OCI-LY3 (cell line): ENCODE measurements at regions not wholly inside any gene's neighbourhood (a gene's known extent, or its start where the extent isn't known, plus 50 kb on each side); places are given as distances from the start of the nearest gene placed in this dataset.

Source experiments
- H2AFZ ChIP-seq: fragments of 200-600, 300-600 bp; shearing (Covaris generic); 2 replicates; pipeline ENCODE4 v1.6.0; 2014; ENCODE audit warnings: antibody characterized with exemption, low read depth, low read length
- H3K27ac ChIP-seq: fragments of 200-600, 300-600 bp; sonication (generic); 2 replicates; pipeline ENCODE4 v1.5.1; 2014; ENCODE audit warnings: mild to moderate bottlenecking, low read length, moderate library complexity, mixed read lengths
- H3K27me3 ChIP-seq: fragments of 200-600, 300-600 bp; sonication (generic); 2 replicates; pipeline ENCODE4 v1.6.1; 2014; ENCODE audit warnings: low read depth, low read length, mixed read lengths
- H3K36me3 ChIP-seq: fragments of 200-600, 300-600 bp; sonication (generic); replicated peaks from 2 replicates; pipeline ENCODE3; 2014; ENCODE audit warnings: low read depth, low read length, mixed read lengths
- H3K4me1 ChIP-seq: fragments of 300-600, 200-600 bp; sonication (generic); 2 replicates; pipeline ENCODE4 v1.6.1; 2014; ENCODE audit warnings: low read length, mixed read lengths
- H3K4me2 ChIP-seq: fragments of 200-600, 300-600 bp; sonication (generic); 2 replicates; pipeline ENCODE4 v1.6.1; 2014; ENCODE audit warnings: low read length, mixed read lengths
- H3K4me3 ChIP-seq: fragments of 300-600, 200-600 bp; sonication (generic); 2 replicates; pipeline ENCODE4 v1.5.1; 2014; ENCODE audit warnings: antibody characterized with exemption, mild to moderate bottlenecking, low read length, moderate library complexity
- H3K79me2 ChIP-seq: fragments of 300-600, 200-600 bp; shearing (Covaris generic); 2 replicates; pipeline ENCODE4 v1.6.1; 2014; ENCODE audit warnings: mild to moderate bottlenecking, low read length, mixed read lengths
- H3K9ac ChIP-seq: fragments of 300-600, 200-600 bp; shearing (Covaris generic); 2 replicates; pipeline ENCODE4 v1.6.0; 2014; ENCODE audit warnings: mild to moderate bottlenecking, low read length, moderate library complexity
- H3K9me3 ChIP-seq: fragments of 200-600, 300-600 bp; shearing (Covaris generic); 2 replicates; pipeline ENCODE4 v1.6.1; 2014; ENCODE audit warnings: low read length, mixed read lengths; ENCODE audit not compliant: insufficient read depth
- H4K20me1 ChIP-seq: fragments of 200-600, 300-600 bp; sonication (generic); 2 replicates; pipeline ENCODE4 v1.6.1; 2016; ENCODE audit warnings: low read length, mixed read lengths; ENCODE audit not compliant: insufficient read depth
- EZH2phosphoT487 ChIP-seq: fragments of 200-600 bp; shearing (Covaris generic); IDR thresholded peaks from 2 replicates; pipeline ENCODE4 v1.6.1; 2018; ENCODE audit warnings: antibody characterized with exemption, mixed run types, low read depth
- TF ChIP-seq, protein P1 (sequence below): fragments of 200-600, 300-600 bp; sonication (generic); IDR thresholded peaks from 2 replicates; pipeline ENCODE4 v1.5.1; 2014; ENCODE audit warnings: antibody characterized with exemption, low read length, low read depth

DNA sequence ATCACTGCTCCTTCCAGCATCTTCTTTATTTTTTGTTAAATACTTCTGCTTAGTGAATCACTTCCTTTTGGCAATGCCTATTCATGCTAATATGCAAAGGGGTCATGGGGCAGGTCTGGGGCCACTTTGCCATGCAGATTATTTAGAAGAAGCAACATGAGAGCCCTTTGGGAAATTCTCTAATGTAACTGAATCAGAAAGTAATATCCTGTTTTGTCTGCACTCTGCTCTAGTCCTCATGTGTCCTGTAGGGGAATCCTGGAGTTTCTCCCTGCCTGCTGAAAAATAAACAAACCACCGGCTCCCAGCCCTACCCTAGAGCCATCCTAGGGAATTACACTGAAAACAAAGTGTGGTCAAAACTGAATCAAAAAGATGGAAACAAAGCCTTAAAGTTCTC, 176.5 kb upstream of the POU2AF2 start:
- Histone ChIP-seq H3K79me2 (no peaks in the 10 kb centered on the region), H2AFZ (no peak overlapping the region), H3K4me1 (no peaks in the 10 kb centered on the region), H3K4me3 (no peak overlapping the region), H3K4me2 (no peak overlapping the region), H3K9ac (no peak overlapping the region), H4K20me1 (no peaks in the 10 kb centered on the region), H3K36me3 (no peaks in the 10 kb centered on the region), H3K27me3 (no peaks in the 10 kb centered on the region), H3K9me3 (no peaks in the 10 kb centered on the region), H3K27ac (no peak overlapping the region)
- TF ChIP-seq, protein P1, sequence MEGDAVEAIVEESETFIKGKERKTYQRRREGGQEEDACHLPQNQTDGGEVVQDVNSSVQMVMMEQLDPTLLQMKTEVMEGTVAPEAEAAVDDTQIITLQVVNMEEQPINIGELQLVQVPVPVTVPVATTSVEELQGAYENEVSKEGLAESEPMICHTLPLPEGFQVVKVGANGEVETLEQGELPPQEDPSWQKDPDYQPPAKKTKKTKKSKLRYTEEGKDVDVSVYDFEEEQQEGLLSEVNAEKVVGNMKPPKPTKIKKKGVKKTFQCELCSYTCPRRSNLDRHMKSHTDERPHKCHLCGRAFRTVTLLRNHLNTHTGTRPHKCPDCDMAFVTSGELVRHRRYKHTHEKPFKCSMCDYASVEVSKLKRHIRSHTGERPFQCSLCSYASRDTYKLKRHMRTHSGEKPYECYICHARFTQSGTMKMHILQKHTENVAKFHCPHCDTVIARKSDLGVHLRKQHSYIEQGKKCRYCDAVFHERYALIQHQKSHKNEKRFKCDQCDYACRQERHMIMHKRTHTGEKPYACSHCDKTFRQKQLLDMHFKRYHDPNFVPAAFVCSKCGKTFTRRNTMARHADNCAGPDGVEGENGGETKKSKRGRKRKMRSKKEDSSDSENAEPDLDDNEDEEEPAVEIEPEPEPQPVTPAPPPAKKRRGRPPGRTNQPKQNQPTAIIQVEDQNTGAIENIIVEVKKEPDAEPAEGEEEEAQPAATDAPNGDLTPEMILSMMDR = no peak
- no peak for TF ChIP-seq EZH2phosphoT487

DNA sequence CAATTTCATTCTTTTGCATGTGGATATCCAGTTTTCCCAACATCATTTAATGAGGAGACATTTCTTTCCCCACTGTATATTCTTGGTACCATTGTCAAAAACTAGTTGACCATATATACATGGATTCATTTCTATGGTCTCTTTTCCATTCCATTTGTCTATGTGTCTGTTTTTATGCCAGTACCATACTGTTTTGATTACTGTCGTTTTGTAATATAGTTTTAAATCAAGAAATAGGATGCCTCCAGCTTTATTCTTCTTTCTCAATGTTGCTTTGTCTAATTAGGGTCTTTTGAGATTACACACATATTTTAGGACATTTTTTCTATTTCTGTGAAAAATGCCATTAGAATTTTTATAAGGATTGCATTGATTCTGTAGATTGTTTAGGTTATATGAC, 177.5 kb upstream of the POU2AF2 start:
- H3K36me3 ChIP-seq = no peaks in the 10 kb centered on the region
- H2AFZ ChIP-seq = no peak overlapping the region
- TF ChIP-seq, protein P1 = no peak
- TF ChIP-seq EZH2phosphoT487 = no peak
- no peak overlapping the region for H3K27ac ChIP-seq
- no peak overlapping the region for H3K4me2 ChIP-seq
- H3K27me3 ChIP-seq = no peaks in the 10 kb centered on the region
- H4K20me1 ChIP-seq = no peaks in the 10 kb centered on the region
- no peak overlapping the region for H3K9ac ChIP-seq
- H3K9me3 ChIP-seq = no peaks in the 10 kb centered on the region
- H3K4me1 ChIP-seq = no peaks in the 10 kb centered on the region
- no peak overlapping the region for H3K4me3 ChIP-seq
- H3K79me2 ChIP-seq = no peaks in the 10 kb centered on the region

DNA sequence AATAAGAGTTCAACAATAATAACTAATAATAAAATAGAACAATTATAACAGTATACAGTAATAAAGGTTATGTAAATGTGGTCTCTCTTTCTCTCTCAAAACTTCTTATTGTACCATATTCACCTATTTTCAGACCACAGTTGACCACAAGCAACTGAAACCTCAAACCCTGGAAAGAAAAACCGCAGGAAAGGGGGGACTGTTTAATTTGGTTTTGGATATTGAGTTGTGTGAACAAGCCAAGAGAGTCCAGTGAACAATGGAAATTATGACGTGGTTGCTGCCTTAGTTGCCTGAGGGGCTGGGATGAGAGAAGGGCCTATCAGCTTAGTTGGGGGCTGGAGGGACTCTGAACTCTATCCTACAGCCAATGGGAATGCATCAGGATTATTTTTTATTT, 178.7 kb upstream of the POU2AF2 start:
- Histone ChIP-seq H3K4me2 (no peak overlapping the region), H3K4me1 (no peaks in the 10 kb centered on the region), H3K4me3 (no peak overlapping the region), H3K27me3 (no peaks in the 10 kb centered on the region), H4K20me1 (no peaks in the 10 kb centered on the region), H3K36me3 (no peaks in the 10 kb centered on the region), H3K79me2 (no peaks in the 10 kb centered on the region), H3K27ac (no peak overlapping the region), H3K9me3 (no peaks in the 10 kb centered on the region), H3K9ac (no peak overlapping the region), H2AFZ (no peak overlapping the region)
- TF ChIP-seq, protein P1 = no peak
- no peak for TF ChIP-seq EZH2phosphoT487

DNA sequence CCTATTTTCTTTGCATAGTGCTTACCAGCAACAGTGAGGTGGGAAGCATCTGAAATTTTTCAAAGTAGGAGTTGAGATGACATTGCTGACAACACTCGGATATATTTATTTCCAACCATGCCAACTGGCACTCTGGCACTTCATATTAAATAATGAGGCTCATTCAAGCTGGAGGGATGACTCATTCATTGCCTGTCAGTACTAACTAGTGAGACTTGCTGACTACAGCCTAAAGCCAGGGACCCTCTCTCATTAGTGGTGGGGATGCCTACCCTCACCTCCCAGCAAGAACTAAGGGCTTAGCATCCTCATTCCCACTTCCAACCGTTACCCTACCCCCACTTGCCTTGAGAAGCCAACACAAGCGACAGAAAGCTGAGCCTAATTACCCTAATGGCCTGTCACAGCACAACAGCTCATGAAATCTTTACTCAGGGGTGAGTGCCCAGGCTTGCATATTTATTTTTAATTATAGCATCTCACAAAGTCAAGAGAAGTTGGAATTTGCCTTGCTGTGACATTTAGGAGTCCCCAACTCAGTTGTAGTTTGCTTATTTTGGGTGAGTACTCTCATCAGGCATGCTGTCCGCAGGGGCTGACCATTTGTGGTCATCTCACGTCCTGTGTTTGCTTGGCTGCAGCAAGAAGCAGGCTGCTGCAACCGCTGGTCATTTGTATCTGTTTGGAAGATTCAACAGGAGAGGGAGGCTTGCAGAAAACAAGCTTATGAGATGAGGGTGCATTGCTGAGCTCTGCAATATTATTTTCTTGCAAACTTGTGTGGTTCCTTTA, 181.6 kb upstream of the POU2AF2 start:
- Histone ChIP-seq H3K9me3 (no peaks in the 10 kb centered on the region), H3K4me2 (no peak overlapping the region), H3K27me3 (no peaks in the 10 kb centered on the region), H4K20me1 (no peaks in the 10 kb centered on the region), H3K27ac (no peak overlapping the region), H3K4me3 (no peak overlapping the region), H3K79me2 (no peaks in the 10 kb centered on the region), H3K9ac (no peak overlapping the region), H3K4me1 (no peaks in the 10 kb centered on the region), H3K36me3 (no peaks in the 10 kb centered on the region), H2AFZ (no peak overlapping the region)
- TF ChIP-seq EZH2phosphoT487 = no peak
- TF ChIP-seq, protein P1 = no peak
